HCT116 (cell line): ENCODE measurements at regions not wholly inside any gene's neighbourhood (a gene's known extent, or its start where the extent isn't known, plus 50 kb on each side); places are given as distances from the start of the nearest gene placed in this dataset.

Source experiments
- ATAC-seq: fragments of 200-7000 bp; cut with Tn5 transposase; 2 replicates; pipeline ENCODE4 v1.9.1; 2020; ENCODE audit warnings: mild to moderate bottlenecking, moderate library complexity
- BruUV-seq: library from RNA; stranded (reverse); fragments of 400-500 nt; replicated peaks from 2 replicates; lab custom pipeline; 2021; lab: Mats Ljungman, UMichigan
- CTCF ChIA-PET: fragments of 300-600 bp; sonication (Branson Sonifier 250); formaldehyde crosslinking; loops from one replicate; lab custom pipeline; 2021; ENCODE audit warnings: antibody characterized with exemption; lab: Charles Lee
- POLR2A ChIA-PET: fragments of 300-600, 350-600 bp; sonication (Branson Sonifier 250); formaldehyde crosslinking; loops from one replicate; lab custom pipeline; 2021; ENCODE audit warnings: antibody characterized with exemption; lab: Charles Lee
- RAD21 ChIA-PET, 2 experiments: fragments of 300-600 bp; sonication (Branson Sonifier 250); formaldehyde crosslinking; loops; one replicate each; lab custom pipeline; 2023; ENCODE audit warnings: low total read pairs in 2 of 2; ENCODE audit not compliant: uncharacterized antibody in 2 of 2, unreplicated experiment in 2 of 2, low non-redundant PET in 1 of 2; lab: Charles Lee
- DNase-seq: peaks from one replicate; pipeline ENCODE4 v3.0.0-alpha.2; 2010; ENCODE audit warnings: low read depth, low spot score
- H2AFZ ChIP-seq: fragments of 200-600 bp; shearing (Covaris generic), sonication (generic); 2 replicates; pipeline ENCODE4 v1.6.1; 2017; ENCODE audit warnings: low read depth, mixed run types, mixed read lengths, antibody characterized with exemption, low read length; ENCODE audit not compliant: poor library complexity, severe bottlenecking
- H3K27ac ChIP-seq: 2 replicates; pipeline ENCODE4 v1.5.1; 2012; ENCODE audit warnings: low read depth, low read length
- H3K27me3 ChIP-seq: fragments of 200-600 bp; sonication (generic); 2 replicates; pipeline ENCODE4 v1.6.1; 2016; ENCODE audit warnings: mixed run types, low read length, mixed read lengths; ENCODE audit not compliant: insufficient read depth
- H3K36me3 ChIP-seq, 2 experiments: fragments of 200-500 bp in 1 of 2; fragments of 200-600 bp in 1 of 2; sonication (Bioruptor generic) in 1 of 2; sonication (generic) in 1 of 2; 2 replicates each; pipeline versions ENCODE4 v1.5.1 to v1.6.1; 2014 to 2016; ENCODE audit warnings: low read length in 2 of 2, inconsistent platforms in 1 of 2, mixed read lengths in 1 of 2, mixed run types in 1 of 2; ENCODE audit not compliant: insufficient read depth in 2 of 2, control insufficient read depth in 1 of 2
- H3K4me1 ChIP-seq, 2 experiments: fragments of 200-600 bp in 1 of 2; sonication (generic) in 1 of 2; 2 replicates each; pipeline versions ENCODE4 v1.5.1 to v1.6.1; 2012 to 2017; ENCODE audit warnings: low read length in 2 of 2, inconsistent platforms in 1 of 2, mild to moderate bottlenecking in 1 of 2, mixed read lengths in 1 of 2, mixed run types in 1 of 2, moderate library complexity in 1 of 2; ENCODE audit not compliant: insufficient read depth in 2 of 2, control insufficient read depth in 1 of 2
- H3K4me2 ChIP-seq: fragments of 200-600 bp; sonication (generic); 2 replicates; pipeline ENCODE4 v1.6.1; 2017; ENCODE audit warnings: mixed run types, low read length, mixed read lengths
- H3K4me3 ChIP-seq, 2 experiments: fragments of 200-600 bp in 1 of 2; sonication (generic) in 1 of 2; replicated peaks in 1 of 2; 2 replicates each; pipeline ENCODE4 v1.5.1; 2011 to 2016; ENCODE audit warnings: low read length in 2 of 2, control low read depth in 1 of 2, low read depth in 1 of 2, mild to moderate bottlenecking in 1 of 2, mixed read lengths in 1 of 2, mixed run types in 1 of 2
- H3K79me2 ChIP-seq: fragments of 200-600 bp; sonication (generic); 2 replicates; pipeline ENCODE4 v1.6.1; 2017; ENCODE audit warnings: mild to moderate bottlenecking, mixed run types, low read length, moderate library complexity, mixed read lengths; ENCODE audit not compliant: insufficient read depth
- H3K9ac ChIP-seq: fragments of 200-600 bp; sonication (generic); 2 replicates; pipeline ENCODE4 v1.6.1; 2016; ENCODE audit warnings: low read length, mixed read lengths
- H3K9me2 ChIP-seq: fragments of 200-600 bp; sonication (generic), shearing (Covaris generic); 2 replicates; pipeline ENCODE4 v1.6.1; 2017; ENCODE audit warnings: mixed run types, mild to moderate bottlenecking, moderate library complexity; ENCODE audit not compliant: insufficient read depth
- H3K9me3 ChIP-seq, 2 experiments: fragments of 200-500 bp in 1 of 2; fragments of 200-600 bp in 1 of 2; sonication (Bioruptor generic) in 1 of 2; sonication (generic) in 1 of 2; 2 replicates each; pipeline ENCODE4 v1.6.1; 2014 to 2017; ENCODE audit warnings: low read length in 2 of 2, mixed read lengths in 2 of 2, inconsistent platforms in 1 of 2, low read depth in 1 of 2, mild to moderate bottlenecking in 1 of 2, mixed run types in 1 of 2, moderate library complexity in 1 of 2; ENCODE audit not compliant: control insufficient read depth in 1 of 2, insufficient read depth in 1 of 2
- H4K20me1 ChIP-seq: fragments of 200-600 bp; sonication (generic), shearing (Covaris generic); 2 replicates; pipeline ENCODE4 v1.6.1; 2017; ENCODE audit warnings: mixed run types, mild to moderate bottlenecking, moderate library complexity; ENCODE audit not compliant: insufficient read depth
- CEBPB ChIP-seq: IDR thresholded peaks from 2 replicates; pipeline ENCODE4 v1.6.1; 2012; ENCODE audit warnings: low read depth
- ELF1 ChIP-seq: IDR thresholded peaks from 2 replicates; pipeline ENCODE4 v1.6.1; 2012; ENCODE audit warnings: low read depth, borderline replicate concordance
- EZH2 ChIP-seq: fragments of 200-600 bp; sonication (generic); IDR thresholded peaks from 2 replicates; pipeline ENCODE4 v1.6.1; 2017; ENCODE audit warnings: antibody characterized with exemption, mixed run types
- EZH2phosphoT487 ChIP-seq: fragments of 200-600 bp; IDR thresholded peaks from 2 replicates; pipeline ENCODE4 v1.6.1; 2018; ENCODE audit warnings: antibody characterized with exemption, borderline replicate concordance
- FOSL1 ChIP-seq: IDR thresholded peaks from 2 replicates; pipeline ENCODE4 v1.6.1; 2012; ENCODE audit warnings: low read depth
- JUND ChIP-seq: IDR thresholded peaks from 2 replicates; pipeline ENCODE4 v1.6.1; 2012
- RAD21 ChIP-seq: IDR thresholded peaks from 2 replicates; pipeline ENCODE4 v1.6.1; 2012; ENCODE audit warnings: low read depth, mild to moderate bottlenecking
- SP1 ChIP-seq: IDR thresholded peaks from 2 replicates; pipeline ENCODE4 v1.6.1; 2012; ENCODE audit warnings: low read depth
- SRF ChIP-seq: IDR thresholded peaks from 2 replicates; pipeline ENCODE4 v1.6.1; 2012; ENCODE audit warnings: low read depth
- TCF7L2 ChIP-seq: IDR thresholded peaks from 2 replicates; pipeline ENCODE4 v1.7.0; 2011; ENCODE audit warnings: borderline replicate concordance, inconsistent platforms; ENCODE audit not compliant: insufficient read depth, insufficient read length; ENCODE audit errors: extremely low read depth
- YY1 ChIP-seq: IDR thresholded peaks from 2 replicates; pipeline ENCODE4 v1.6.1; 2011; ENCODE audit warnings: low read length, low read depth, moderate library complexity, mild to moderate bottlenecking; ENCODE audit not compliant: insufficient replicate concordance; ENCODE audit errors: extremely low read depth
- intact Hi-C: fragments of 100-400 bp; cut with micrococcal nuclease; formaldehyde crosslinking; loops from 2 replicates; pipeline ENCODE4 v1.10.0; 2022
- TF ChIP-seq, protein P1 (sequence below): IDR thresholded peaks from 2 replicates; pipeline ENCODE4 v1.6.1; 2012; ENCODE audit warnings: low read depth

- TF ChIP-seq, protein P1, sequence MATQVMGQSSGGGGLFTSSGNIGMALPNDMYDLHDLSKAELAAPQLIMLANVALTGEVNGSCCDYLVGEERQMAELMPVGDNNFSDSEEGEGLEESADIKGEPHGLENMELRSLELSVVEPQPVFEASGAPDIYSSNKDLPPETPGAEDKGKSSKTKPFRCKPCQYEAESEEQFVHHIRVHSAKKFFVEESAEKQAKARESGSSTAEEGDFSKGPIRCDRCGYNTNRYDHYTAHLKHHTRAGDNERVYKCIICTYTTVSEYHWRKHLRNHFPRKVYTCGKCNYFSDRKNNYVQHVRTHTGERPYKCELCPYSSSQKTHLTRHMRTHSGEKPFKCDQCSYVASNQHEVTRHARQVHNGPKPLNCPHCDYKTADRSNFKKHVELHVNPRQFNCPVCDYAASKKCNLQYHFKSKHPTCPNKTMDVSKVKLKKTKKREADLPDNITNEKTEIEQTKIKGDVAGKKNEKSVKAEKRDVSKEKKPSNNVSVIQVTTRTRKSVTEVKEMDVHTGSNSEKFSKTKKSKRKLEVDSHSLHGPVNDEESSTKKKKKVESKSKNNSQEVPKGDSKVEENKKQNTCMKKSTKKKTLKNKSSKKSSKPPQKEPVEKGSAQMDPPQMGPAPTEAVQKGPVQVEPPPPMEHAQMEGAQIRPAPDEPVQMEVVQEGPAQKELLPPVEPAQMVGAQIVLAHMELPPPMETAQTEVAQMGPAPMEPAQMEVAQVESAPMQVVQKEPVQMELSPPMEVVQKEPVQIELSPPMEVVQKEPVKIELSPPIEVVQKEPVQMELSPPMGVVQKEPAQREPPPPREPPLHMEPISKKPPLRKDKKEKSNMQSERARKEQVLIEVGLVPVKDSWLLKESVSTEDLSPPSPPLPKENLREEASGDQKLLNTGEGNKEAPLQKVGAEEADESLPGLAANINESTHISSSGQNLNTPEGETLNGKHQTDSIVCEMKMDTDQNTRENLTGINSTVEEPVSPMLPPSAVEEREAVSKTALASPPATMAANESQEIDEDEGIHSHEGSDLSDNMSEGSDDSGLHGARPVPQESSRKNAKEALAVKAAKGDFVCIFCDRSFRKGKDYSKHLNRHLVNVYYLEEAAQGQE: no peak
- TF ChIP-seq RAD21 (no peak), TCF7L2 (no peak), YY1 (no peak), SRF (no peak), EZH2phosphoT487 (no peak), ELF1 (no peak), EZH2 (no peak), CEBPB (no peak), FOSL1 (no peak)
Observed at GRCh38 chr15:95287720-95288103, 1042.8 kb upstream of the NR2F2 start (continued).

- DNase-seq (no peak), ATAC-seq (no peak)
- TF ChIP-seq JUND (no peak), SRF (no peak), SP1 (no peak), YY1 (no peak), CEBPB (no peak)
- H4K20me1 ChIP-seq: no peaks in the 10 kb centered on the region
- H3K4me1 ChIP-seq: no peaks in the 10 kb centered on the region
- BruUV-seq: no TSS peak
- no peak overlapping the region for H2AFZ ChIP-seq
- no peaks in the 10 kb centered on the region for H3K9me3 ChIP-seq
- H3K27ac ChIP-seq: no peak overlapping the region
- no peak overlapping the region for H3K4me2 ChIP-seq
- H3K9me2 ChIP-seq: no peaks in the 10 kb centered on the region
- no peaks in the 10 kb centered on the region for H3K79me2 ChIP-seq
- no peaks in the 10 kb centered on the region for H3K27me3 ChIP-seq
- ChIA-PET CTCF (no interaction called here), POLR2A (no interaction called here), RAD21 (no interaction called here)
- intact Hi-C loops: no loop called here
- H3K9ac ChIP-seq: no peak overlapping the region
- no peak overlapping the region for H3K4me3 ChIP-seq
- H3K36me3 ChIP-seq: no peaks in the 10 kb centered on the region
Observed at GRCh38 chr15:95288626-95289025, 1041.9 kb upstream of the NR2F2 start.
